K562 (cell line): ENCODE measurements at regions not wholly inside any gene's neighbourhood (a gene's known extent, or its start where the extent isn't known, plus 50 kb on each side); places are given as distances from the start of the nearest gene placed in this dataset.

Experiments
- ATAC-seq: fragments of 200-7000 bp; cut with Tn5 transposase; 3 replicates; pipeline ENCODE4 v1.9.1; 2020; ENCODE audit warnings: moderate library complexity
- BruUV-seq: library from RNA; stranded (reverse); fragments of 400-500 nt; replicated peaks from 2 replicates; lab custom pipeline; 2021; lab: Mats Ljungman, UMichigan
- CTCF ChIA-PET: fragments of 300-600 bp; formaldehyde crosslinking; extraction: SDS; loops from one replicate; lab custom pipeline; 2021; ENCODE audit warnings: low intra/inter-chr PET ratio; lab: Yijun Ruan, JAX
- POLR2A ChIA-PET: fragments of 300-600, 350-650 bp; sonication (Branson Sonifier 250); formaldehyde crosslinking; extraction: SDS; loops from one replicate; lab custom pipeline; 2021; ENCODE audit warnings: antibody characterized with exemption, inconsistent platforms; lab: Yijun Ruan, JAX
- DNase-seq, 4 experiments: peaks; one replicate each; pipeline versions ENCODE4 v3.0.0 to v3.0.0-alpha.2; 2011 to 2018; ENCODE audit warnings: low spot score in 3 of 4, mixed read lengths in 3 of 4; ENCODE audit errors: extremely low read depth in 1 of 4
- FAIRE-seq: peaks from 2 replicates; lab custom pipeline; 2011; peaks lifted over from hg19 to GRCh38; lab: Jason Lieb, UNC
- H2AFZ ChIP-seq: 2 replicates; pipeline ENCODE4 v1.6.0; 2011; ENCODE audit warnings: low read depth, low read length, control low read depth, inconsistent platforms
- H3K27ac ChIP-seq: fragments of 200-600 bp; 3 replicates; pipeline ENCODE4 v1.8.0; 2011; ENCODE audit warnings: low read depth, mild to moderate bottlenecking, control low read depth, inconsistent platforms, low read length, moderate library complexity, mixed read lengths; ENCODE audit errors: extremely low read depth
- H3K27me3 ChIP-seq, 2 experiments: fragments of 300-600 bp in 1 of 2; 2 replicates in 1 of 2; 3 replicates in 1 of 2; pipeline versions ENCODE4 v1.6.0 to v1.8.0; 2011; ENCODE audit warnings: inconsistent platforms in 2 of 2, low read length in 2 of 2, mild to moderate bottlenecking in 1 of 2, mixed read lengths in 1 of 2, moderate library complexity in 1 of 2; ENCODE audit not compliant: control insufficient read depth in 2 of 2, insufficient read depth in 2 of 2
- H3K36me3 ChIP-seq: fragments of 300-600 bp; 3 replicates; pipeline ENCODE4 v1.8.0; 2011; ENCODE audit warnings: mild to moderate bottlenecking, low read length, inconsistent platforms; ENCODE audit not compliant: control insufficient read depth, insufficient read depth
- H3K4me1 ChIP-seq, 2 experiments: fragments of 200-600 bp in 1 of 2; replicated peaks in 1 of 2; 2 replicates in 1 of 2; 3 replicates in 1 of 2; pipeline versions ENCODE4 v1.5.1 to v1.8.0; 2011; ENCODE audit warnings: inconsistent platforms in 2 of 2, low read length in 2 of 2, mild to moderate bottlenecking in 1 of 2, mixed read lengths in 1 of 2, moderate library complexity in 1 of 2; ENCODE audit not compliant: control insufficient read depth in 2 of 2, insufficient read depth in 2 of 2
- H3K4me2 ChIP-seq: 2 replicates; pipeline ENCODE4 v1.6.1; 2011; ENCODE audit warnings: low read length, control low read depth, inconsistent platforms, mixed read lengths; ENCODE audit not compliant: insufficient read depth
- H3K4me3 ChIP-seq: fragments of 200-600 bp; sonication (generic), shearing (Covaris generic); 2 replicates; pipeline ENCODE4 v1.5.1; 2016; ENCODE audit warnings: control low read depth, inconsistent platforms
- H3K79me2 ChIP-seq: fragments of 200-600 bp; 3 replicates; pipeline ENCODE4 v1.8.0; 2011; ENCODE audit warnings: low read length, inconsistent platforms; ENCODE audit not compliant: control insufficient read depth, insufficient read depth
- H3K9ac ChIP-seq, 2 experiments: 2 replicates each; pipeline versions ENCODE4 v1.6.0 to v1.6.1; 2011; ENCODE audit warnings: low read depth in 2 of 2, low read length in 2 of 2, control low read depth in 1 of 2, inconsistent platforms in 1 of 2, mild to moderate bottlenecking in 1 of 2, mixed read lengths in 1 of 2; ENCODE audit not compliant: insufficient read depth in 1 of 2
- H3K9me1 ChIP-seq: one replicate; pipeline ENCODE4 v1.6.0; 2011; ENCODE audit warnings: inconsistent platforms, mild to moderate bottlenecking, low read length, moderate library complexity; ENCODE audit not compliant: control insufficient read depth, insufficient read depth
- H3K9me3 ChIP-seq: replicated peaks from 2 replicates; pipeline ENCODE4 v1.5.1; 2011; ENCODE audit warnings: low read depth, low read length, inconsistent platforms; ENCODE audit not compliant: control insufficient read depth, insufficient read depth
- H4K20me1 ChIP-seq: replicated peaks from 2 replicates; pipeline ENCODE4 v1.6.1; 2011; ENCODE audit warnings: low read length, inconsistent platforms, mixed read lengths; ENCODE audit not compliant: control insufficient read depth, insufficient read depth
- FOXA3 ChIP-seq, 2 experiments: fragments of 450-650 bp in 1 of 2; sonication (generic) in 1 of 2; formaldehyde crosslinking; IDR thresholded peaks in 1 of 2; conservative IDR thresholded peaks in 1 of 2; 2 replicates each; pipeline versions ENCODE4 v1.4.0 to v1.8.0; 2020 to 2022; ENCODE audit warnings: mild to moderate bottlenecking in 2 of 2, missing genetic modification reagents in 1 of 2
- GATAD2A ChIP-seq: fragments of 450-650 bp; IDR thresholded peaks from 2 replicates; pipeline ENCODE4 v1.6.1; 2017
- HDAC2 ChIP-seq: fragments of 450-650 bp; IDR thresholded peaks from 2 replicates; pipeline ENCODE4 v1.6.1; 2016; ENCODE audit warnings: mild to moderate bottlenecking
- HNRNPH1 ChIP-seq: fragments of 200-400 bp; formaldehyde crosslinking; optimal IDR thresholded peaks from 2 replicates; pipeline ENCODE3; 2017; ENCODE audit warnings: low read depth, mild to moderate bottlenecking, low read length, moderate library complexity
- NR1H2 ChIP-seq: sonication (generic); formaldehyde crosslinking; IDR thresholded peaks from 2 replicates; pipeline ENCODE4 v1.4.0; 2020; ENCODE audit warnings: mild to moderate bottlenecking, missing genetic modification reagents
- NR3C1 ChIP-seq: sonication (generic); formaldehyde crosslinking; IDR thresholded peaks from 2 replicates; pipeline ENCODE4 v1.8.1; 2022; ENCODE audit warnings: missing genetic modification reagents
- ZNF140 ChIP-seq: fragments of 250-450 bp; sonication (Bioruptor Pico); IDR thresholded peaks from 2 replicates; pipeline ENCODE4 v1.8.0; 2021; ENCODE audit warnings: moderate library complexity, mild to moderate bottlenecking, inconsistent platforms
- WGBS: fragments of 100-300 bp; shearing (Covaris generic); methylation state at CpG from one replicate; pipeline ENCODE4 v1.1.6; 2016; ENCODE audit warnings: low coverage, mixed read lengths; ENCODE audit not compliant: insufficient coverage; ENCODE audit errors: missing lambda C conversion rate; 5-methylcytosine and 5-hydroxymethylcytosine counted together
- in situ Hi-C: fragments of 300-500 bp; cut with MboI; formaldehyde crosslinking; loops from 4 replicates; pipeline ENCODE4 v1.15.0; 2018; ENCODE audit warnings: inconsistent platforms, mixed read lengths
- intact Hi-C: fragments of 100-400 bp; cut with micrococcal nuclease; formaldehyde crosslinking; loops from 2 replicates; pipeline ENCODE4 v1.14.2; 2022
- TF ChIP-seq, protein P1 (sequence below): fragments of 250-450 bp; sonication (Bioruptor Pico); IDR thresholded peaks from 2 replicates; pipeline ENCODE4 v1.8.0; 2021; ENCODE audit warnings: moderate library complexity, mild to moderate bottlenecking, inconsistent platforms
- TF ChIP-seq, protein P2 (sequence below), 2 experiments: IDR thresholded peaks in 1 of 2; conservative IDR thresholded peaks in 1 of 2; 2 replicates each; pipeline ENCODE4 v1.6.1; 2016; ENCODE audit warnings: low read depth in 2 of 2, mild to moderate bottlenecking in 1 of 2, missing compliant biosample characterization in 1 of 2, missing genetic modification characterization in 1 of 2, moderate library complexity in 1 of 2
- TF ChIP-seq, protein P3 (sequence below): sonication (generic); formaldehyde crosslinking; IDR thresholded peaks from 2 replicates; pipeline ENCODE4 v1.8.1; 2023; ENCODE audit warnings: mild to moderate bottlenecking, missing genetic modification reagents

DNA sequence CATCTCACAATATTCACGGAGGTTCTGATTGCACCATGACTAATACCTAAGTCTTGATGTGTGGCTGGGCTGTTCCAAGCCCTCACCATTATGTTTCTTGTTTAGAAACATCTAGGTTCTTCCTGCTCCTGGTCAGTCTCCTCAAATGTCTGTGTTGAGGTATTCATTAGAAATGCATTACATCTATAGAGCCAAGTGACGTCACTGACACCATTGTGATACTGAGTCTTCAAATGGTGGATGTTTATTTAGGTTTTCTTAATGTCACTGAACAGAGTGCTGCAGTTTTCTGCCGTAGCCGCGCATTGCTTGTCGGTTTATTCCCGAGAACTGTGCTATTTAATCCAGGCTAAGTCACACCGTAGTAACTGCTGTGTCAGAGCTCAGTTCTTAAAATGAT, 142.4 kb upstream of the SPACA7 start:
- H2AFZ ChIP-seq = no peak overlapping the region
- intact Hi-C loops (no loop called here), in situ Hi-C loops (no loop called here)
- WGBS = 4% methylated on average over 6 of the region's 8 CpGs
- no peak for ATAC-seq
- no peaks in the 10 kb centered on the region for H3K4me1 ChIP-seq
- no peaks in the 10 kb centered on the region for H3K9me3 ChIP-seq
- H3K27ac ChIP-seq = no peak overlapping the region
- peaks cover 0 to 28% of the 10 kb centered on the region in 2 experiments; a peak in 3 of 5 replicates for H3K27me3 ChIP-seq
- no peaks in the 10 kb centered on the region for H3K79me2 ChIP-seq
- no peaks in the 10 kb centered on the region for H3K36me3 ChIP-seq
- H3K9me1 ChIP-seq = no peaks in the 10 kb centered on the region
- H3K4me3 ChIP-seq = no peak overlapping the region
- no peak overlapping the region for H3K9ac ChIP-seq
- H4K20me1 ChIP-seq = no peaks in the 10 kb centered on the region
- no peak for FAIRE-seq
- ChIA-PET CTCF (no interaction called here), POLR2A (no interaction called here)
- no peak overlapping the region for H3K4me2 ChIP-seq
- DNase-seq = no peak
- no TSS peak for BruUV-seq
- TF ChIP-seq HNRNPH1 (no peak), NR3C1 (CRISPR knock-in tag) (no peak), FOXA3 (CRISPR knock-in tag; conservative IDR thresholded peaks at IDR 0.05 in 1 of 2, IDR thresholded peaks at IDR 0.05 in 1 of 2) (no peak), GATAD2A (no peak), NR1H2 (CRISPR knock-in tag) (no peak), ZNF140 (CRISPR knock-in tag) (no peak), HDAC2 (no peak)
- TF ChIP-seq, protein P1, sequence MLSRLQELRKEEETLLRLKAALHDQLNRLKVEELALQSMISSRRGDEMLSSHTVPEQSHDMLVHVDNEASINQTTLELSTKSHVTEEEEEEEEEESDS = no peak
- TF ChIP-seq, protein P2, sequence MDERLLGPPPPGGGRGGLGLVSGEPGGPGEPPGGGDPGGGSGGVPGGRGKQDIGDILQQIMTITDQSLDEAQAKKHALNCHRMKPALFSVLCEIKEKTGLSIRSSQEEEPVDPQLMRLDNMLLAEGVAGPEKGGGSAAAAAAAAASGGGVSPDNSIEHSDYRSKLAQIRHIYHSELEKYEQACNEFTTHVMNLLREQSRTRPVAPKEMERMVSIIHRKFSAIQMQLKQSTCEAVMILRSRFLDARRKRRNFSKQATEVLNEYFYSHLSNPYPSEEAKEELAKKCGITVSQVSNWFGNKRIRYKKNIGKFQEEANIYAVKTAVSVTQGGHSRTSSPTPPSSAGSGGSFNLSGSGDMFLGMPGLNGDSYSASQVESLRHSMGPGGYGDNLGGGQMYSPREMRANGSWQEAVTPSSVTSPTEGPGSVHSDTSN (CRISPR knock-in tag; IDR thresholded peaks at IDR 0.05; ENCODE audit: low read depth) = no peak
- TF ChIP-seq, protein P2 (tag; conservative IDR thresholded peaks at IDR 0.05; ENCODE audit: low read depth) = no peak
- TF ChIP-seq, protein P3, sequence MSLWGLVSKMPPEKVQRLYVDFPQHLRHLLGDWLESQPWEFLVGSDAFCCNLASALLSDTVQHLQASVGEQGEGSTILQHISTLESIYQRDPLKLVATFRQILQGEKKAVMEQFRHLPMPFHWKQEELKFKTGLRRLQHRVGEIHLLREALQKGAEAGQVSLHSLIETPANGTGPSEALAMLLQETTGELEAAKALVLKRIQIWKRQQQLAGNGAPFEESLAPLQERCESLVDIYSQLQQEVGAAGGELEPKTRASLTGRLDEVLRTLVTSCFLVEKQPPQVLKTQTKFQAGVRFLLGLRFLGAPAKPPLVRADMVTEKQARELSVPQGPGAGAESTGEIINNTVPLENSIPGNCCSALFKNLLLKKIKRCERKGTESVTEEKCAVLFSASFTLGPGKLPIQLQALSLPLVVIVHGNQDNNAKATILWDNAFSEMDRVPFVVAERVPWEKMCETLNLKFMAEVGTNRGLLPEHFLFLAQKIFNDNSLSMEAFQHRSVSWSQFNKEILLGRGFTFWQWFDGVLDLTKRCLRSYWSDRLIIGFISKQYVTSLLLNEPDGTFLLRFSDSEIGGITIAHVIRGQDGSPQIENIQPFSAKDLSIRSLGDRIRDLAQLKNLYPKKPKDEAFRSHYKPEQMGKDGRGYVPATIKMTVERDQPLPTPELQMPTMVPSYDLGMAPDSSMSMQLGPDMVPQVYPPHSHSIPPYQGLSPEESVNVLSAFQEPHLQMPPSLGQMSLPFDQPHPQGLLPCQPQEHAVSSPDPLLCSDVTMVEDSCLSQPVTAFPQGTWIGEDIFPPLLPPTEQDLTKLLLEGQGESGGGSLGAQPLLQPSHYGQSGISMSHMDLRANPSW (CRISPR knock-in tag) = no peak
